LNCAP (cell line): ENCODE measurements at regions not wholly inside any gene's neighbourhood (a gene's known extent, or its start where the extent isn't known, plus 50 kb on each side); places are given as distances from the start of the nearest gene placed in this dataset.

Experiments
- CTCF ChIP-seq: fragments of 450-650 bp; IDR thresholded peaks from 2 replicates; pipeline ENCODE4 v1.5.1; 2017; ENCODE audit warnings: mild to moderate bottlenecking

GRCh38 chr20:56945057-56945456 lies 316.0 kb downstream of the TFAP2C start:
- TF ChIP-seq CTCF: no peak

DNA sequence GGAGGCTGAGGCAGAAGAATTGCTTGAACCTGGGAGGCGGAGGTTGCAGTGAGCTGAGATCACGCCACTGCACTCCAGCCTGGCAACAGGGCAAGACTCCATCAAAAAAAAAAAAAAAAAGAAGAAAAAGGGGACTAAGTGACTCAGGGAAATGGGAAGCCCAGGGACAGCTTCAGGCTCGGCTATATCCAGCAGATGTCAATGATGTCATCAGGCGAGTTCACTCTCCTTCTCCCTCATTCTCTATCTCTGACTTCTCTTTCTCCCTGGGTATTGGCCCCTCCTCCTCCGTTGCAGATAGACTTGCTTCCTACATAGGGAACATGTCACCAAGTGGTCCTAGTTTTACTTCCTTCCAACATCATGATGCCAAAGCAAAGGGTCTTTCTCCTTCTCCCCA lies 316.8 kb downstream of the TFAP2C start:
- no peak for TF ChIP-seq CTCF

DNA sequence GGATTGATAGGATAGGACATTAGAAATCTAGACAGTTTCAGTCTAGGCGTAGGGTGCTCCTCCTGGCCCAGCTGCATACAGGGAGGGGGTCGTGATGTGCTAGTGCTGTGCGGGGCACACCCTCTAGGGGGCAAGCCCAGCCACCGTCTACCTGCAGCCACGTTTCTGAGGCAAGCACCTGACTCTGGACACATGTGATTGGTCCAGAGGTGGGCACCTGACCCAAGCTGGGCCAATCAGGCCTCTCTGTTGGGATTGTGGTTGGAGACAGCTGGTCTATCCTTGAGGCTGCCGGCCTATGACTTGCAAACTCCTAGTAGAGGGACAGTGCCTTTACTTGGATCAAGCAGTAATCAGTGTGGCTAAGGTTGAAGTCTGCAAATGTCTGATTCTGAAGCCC lies 317.1 kb downstream of the BMP7 start:
- no peak for TF ChIP-seq CTCF

DNA sequence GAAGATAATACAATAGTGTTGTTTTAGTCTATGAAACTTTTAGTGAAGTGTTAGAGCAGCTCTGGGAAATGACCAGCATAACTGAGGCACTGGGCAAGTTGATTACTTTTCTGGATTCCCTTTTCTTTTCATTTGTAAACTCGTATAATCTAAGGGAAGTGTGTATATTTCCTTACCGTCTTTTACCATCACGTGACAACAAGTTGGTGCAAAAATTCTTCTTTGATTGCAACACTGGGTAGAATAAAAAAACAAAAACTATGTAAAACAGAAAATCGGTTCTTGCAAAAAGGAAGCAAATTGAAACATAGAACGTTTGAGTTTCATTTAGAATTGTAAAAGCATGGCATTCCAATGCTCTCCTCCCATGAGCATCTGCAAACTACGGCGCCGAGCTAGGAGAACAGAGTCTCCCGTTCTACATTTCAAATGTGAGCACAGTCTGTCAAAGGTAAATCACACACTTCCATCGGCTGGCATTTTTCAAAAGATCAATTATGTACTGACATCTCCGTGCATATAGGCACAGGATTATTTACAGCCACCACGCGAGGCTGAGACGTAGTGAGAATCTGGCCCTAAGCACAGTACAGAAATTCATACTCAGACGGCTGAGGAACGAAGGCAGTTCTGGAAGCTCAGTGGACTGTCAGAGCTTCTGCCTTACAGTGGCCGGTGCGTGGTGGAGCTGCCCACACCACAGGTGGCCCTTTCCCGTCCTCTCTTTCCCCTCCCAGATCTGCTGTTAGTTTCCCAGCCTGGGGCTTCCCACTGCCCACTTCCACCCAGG lies 314.0 kb downstream of the BMP7 start:
- no peak for TF ChIP-seq CTCF

DNA sequence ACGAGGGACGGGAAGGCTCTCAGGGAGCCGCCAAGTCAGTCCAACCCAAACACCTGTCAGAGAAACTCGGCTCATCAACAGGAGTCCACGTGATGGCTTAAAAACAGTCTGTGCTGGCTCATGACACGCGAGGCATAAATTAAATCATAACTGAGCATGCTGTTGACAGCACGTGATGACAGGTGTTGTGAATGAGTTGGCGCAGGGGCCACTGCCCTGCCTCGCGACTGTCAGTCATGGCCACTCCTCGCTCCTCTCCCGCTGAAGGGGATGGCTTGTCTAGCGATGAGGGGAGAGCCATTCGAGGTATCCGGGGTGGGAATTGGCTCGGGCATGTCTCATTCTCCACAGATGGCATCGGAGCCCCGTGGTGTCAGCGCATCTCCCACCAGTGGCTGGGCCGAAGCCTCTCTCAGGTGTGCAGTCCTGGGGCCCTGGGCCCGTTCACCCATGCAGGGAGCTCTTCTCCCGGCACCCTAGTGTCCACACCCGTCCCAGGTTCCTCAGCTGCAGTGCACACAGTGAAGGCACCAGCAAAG lies 313.3 kb downstream of the BMP7 start:
- no peak for TF ChIP-seq CTCF

- no peak for TF ChIP-seq CTCF
These were observed 311.6 kb downstream of the BMP7 start for GRCh38 chr20:56954797-56955196.

- no peak for TF ChIP-seq CTCF
These were observed 310.8 kb downstream of the BMP7 start for GRCh38 chr20:56955680-56956079.
